HG02943 (cell line): ENCODE measurements at regions not wholly inside any gene's neighbourhood (a gene's known extent, or its start where the extent isn't known, plus 50 kb on each side); places are given as distances from the start of the nearest gene placed in this dataset.
"Not testable (repeated sequence)": the region's sequence is repeated elsewhere in the genome, so short reads cannot be mapped to it uniquely, and the experiment has no call there.

Source experiments
- ATAC-seq: cut with Tn5 transposase; IDR thresholded peaks from one replicate; pipeline ENCODE4 v1.9.1; 2021; ENCODE audit warnings: mild to moderate bottlenecking, low read depth, moderate library complexity; ENCODE audit not compliant: unreplicated experiment

- no peak for ATAC-seq
These were observed 454.6 kb upstream of the TUSC1 start for GRCh38 chr9:26132746-26133312.

DNA sequence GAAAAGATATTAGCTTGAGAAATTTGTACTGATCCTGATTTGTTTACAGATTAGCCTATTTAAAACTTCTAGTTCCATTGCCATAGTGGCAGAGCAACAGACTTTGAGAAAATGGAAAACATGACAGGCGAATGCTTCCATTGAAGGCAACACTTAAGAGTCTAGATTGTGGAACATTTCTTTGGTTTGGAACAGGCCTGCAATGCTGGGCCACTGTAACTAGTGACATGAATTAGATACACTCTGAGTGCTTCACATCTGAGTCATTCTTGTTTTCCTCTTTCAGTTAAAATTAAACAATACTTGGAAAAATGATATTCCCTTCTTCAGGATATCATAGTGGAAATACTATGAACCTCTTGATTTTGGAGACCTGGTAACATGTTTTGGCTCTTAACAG lies 453.6 kb upstream of the TUSC1 start:
- no peak for ATAC-seq

GRCh38 chr9:26129217-26129616 lies 451.0 kb upstream of the TUSC1 start:
- ATAC-seq, result no peak

DNA sequence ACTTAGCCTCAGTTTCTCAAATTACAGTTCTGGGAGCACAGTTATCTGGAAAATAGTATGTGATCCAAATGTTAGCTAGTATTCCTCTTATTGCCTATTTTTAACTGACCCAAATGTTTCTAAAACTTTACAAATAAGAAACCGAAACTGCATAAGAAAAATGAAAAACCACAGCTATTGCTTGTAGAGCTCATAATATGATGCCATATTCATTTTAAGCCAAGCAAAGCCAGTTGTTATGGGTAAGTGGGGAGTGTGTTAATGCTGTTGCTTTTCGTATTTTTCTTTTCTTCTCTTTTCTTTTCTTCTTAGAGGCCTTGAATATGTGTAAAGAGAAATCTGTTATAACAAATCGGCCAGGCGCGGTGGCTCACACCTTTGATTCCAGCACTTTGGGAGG lies 447.4 kb upstream of the TUSC1 start:
- no peak for ATAC-seq

- not testable (repeated sequence) for ATAC-seq
These were observed 437.8 kb upstream of the TUSC1 start for GRCh38 chr9:26116085-26116484.

DNA sequence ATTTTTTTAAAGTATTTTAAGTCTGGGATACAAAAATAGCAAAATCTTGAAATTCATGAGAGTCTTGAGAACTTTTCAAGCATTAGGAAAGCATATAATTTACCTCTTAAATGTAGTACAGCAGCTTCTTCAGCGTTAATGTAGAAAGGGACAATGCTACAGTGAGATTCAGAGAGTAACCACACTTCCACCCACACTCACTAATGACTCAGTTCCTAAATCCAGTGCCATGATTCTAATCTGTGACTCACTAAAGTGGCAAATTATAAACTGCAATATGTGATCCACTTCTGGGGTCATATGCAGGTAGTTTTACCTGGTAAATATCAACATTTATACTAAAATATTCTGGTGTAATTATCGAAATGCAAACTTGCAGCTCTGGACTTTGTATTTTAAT lies 434.5 kb upstream of the TUSC1 start:
- no peak for ATAC-seq

DNA sequence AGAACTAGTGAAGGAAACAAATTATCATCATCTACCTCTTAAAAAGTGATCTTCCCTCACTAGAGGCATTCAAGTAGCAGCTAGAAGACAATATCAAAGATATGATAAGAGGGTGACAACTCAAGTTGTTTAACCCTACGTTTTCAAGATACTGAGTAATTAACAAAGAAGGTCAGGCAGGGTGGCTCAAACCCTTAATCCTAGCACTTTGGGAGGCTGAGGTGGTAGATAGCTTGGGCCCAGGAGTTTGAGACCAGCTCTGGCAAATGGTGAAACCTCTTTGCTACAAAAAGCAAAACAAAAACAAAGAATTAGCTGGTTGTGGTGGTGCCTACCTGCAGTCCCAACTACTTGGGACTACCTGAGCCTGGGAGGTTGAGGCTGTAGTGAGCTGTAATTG lies 408.2 kb upstream of the TUSC1 start:
- no peak for ATAC-seq

DNA sequence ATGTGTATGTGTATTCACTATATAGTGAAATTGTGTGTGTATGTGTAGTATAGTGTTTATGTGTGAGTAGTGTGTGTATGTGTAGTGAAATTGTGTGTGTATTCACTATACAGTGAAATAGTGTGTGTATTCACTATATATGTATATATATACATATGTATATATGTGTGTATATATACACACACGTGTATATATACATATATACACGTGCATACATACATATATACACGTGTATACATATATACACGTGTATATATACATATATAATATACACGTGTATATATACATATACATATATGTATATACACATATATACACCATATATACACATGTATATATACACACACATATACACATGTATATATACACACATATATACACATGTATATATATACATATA lies 403.6 kb upstream of the TUSC1 start:
- ATAC-seq, result no peak

DNA sequence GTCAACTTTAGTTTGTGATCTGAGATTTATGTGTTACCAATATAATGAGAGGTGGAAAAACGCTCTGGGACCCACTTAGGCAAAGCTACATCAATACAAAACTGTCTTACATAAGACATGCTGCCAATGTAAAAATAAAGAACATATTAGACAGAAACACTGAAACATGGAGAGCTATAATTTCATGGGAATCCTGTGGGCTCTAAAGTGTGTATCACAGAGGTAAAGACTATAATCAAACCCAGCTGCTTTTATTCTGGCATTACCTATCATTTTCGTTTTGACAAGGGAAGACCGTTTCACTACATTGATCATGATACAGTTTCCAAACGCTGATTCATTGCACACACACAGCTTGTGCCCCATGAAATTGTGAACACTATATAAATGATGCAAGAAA lies 400.5 kb upstream of the TUSC1 start:
- no peak for ATAC-seq

DNA sequence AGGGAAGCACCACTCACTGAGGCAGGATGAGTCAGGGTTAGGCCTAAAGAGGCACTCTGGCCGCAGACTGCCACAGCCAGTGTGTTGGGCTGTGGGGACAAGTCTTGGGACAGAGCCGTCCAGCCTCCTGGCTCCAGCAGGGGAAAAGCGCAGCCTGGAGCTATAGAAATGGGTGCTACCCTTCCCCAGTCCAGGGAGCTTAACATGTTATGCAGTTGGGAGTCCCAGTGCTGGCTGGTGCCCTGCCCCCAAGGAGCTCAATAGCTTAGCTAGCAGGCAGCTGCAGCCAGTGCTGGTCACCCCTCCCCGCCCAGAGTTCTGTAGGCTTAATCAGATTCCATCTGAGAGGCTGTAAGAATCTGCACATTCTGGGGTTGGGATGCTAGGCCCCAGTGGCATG lies 399.6 kb upstream of the TUSC1 start:
- no peak for ATAC-seq

GRCh38 chr9:26067608-26068007 lies 389.4 kb upstream of the TUSC1 start:
- no peak for ATAC-seq

DNA sequence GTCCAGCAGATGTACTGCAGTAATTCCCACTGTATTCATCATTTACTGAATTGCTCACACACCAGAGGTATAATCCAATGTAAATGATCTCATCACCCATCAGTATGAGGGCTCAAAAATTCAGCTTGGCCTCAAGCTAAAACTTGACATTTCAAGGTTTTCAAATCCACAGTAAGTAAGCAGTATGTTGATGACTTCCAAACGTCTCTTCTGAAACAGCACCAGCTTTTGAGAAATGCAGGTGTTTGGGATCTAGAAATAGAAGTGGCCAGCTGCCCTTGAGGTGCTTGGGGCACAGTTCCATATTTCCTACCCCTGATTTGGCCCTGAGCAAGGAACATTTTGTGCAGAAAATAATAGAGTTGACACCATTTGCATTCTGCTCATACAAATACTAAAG lies 388.0 kb upstream of the TUSC1 start:
- no peak for ATAC-seq

DNA sequence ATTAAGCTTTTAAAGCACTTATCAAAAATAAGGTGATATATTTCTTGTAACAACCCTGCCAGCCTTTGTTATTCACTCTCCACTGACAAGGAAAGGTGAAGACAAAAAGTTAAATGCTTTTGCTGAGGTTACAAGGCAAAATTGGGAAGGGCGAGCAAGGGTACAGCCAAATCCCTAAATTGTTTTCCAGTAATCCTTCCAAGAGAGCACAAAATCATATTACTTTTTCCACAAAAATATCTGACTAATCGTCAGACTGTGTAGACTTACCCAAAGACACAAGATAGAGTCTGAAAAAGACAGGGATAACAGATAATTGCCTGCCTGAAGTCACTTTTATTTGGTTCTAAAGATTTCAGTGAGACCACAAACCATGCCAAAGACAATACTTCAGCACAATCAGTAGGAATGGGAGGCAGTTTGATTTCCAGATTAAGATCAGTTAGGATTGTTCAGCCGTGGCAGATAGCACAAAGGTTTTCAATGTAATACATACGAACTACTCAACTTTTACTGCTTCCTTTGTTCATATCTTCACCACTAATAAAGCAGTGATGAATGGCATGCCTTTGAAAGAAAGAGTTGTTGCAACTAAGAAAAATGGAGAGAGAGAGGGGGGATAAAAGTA lies 383.8 kb upstream of the TUSC1 start:
- no peak for ATAC-seq

GRCh38 chr9:26058111-26058895 lies 380.1 kb upstream of the TUSC1 start:
- ATAC-seq, result no peak

DNA sequence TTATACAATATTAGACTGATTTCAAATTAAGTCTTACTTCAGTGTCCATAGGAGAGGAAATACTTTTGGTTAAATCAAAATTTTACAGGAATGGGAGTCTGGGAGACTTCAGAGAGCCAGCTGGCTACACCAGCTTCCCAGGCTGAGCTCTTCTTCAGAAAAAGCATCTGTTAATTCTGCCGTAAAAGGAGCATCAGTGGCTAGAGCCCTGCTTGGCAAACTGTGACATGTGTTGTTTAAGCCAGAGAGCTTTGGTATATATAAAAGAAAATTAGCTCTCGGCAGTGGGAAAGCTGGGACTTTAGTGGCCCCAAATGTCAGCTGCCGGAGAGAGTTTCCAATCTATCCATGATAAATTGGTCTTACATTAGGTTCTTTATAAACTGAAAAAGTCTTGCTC lies 378.8 kb upstream of the TUSC1 start:
- no peak for ATAC-seq

- ATAC-seq, result no peak
These were observed 376.6 kb upstream of the TUSC1 start for GRCh38 chr9:26054600-26055520.

GRCh38 chr9:26053954-26054353 lies 375.7 kb upstream of the TUSC1 start:
- ATAC-seq, result no peak

DNA sequence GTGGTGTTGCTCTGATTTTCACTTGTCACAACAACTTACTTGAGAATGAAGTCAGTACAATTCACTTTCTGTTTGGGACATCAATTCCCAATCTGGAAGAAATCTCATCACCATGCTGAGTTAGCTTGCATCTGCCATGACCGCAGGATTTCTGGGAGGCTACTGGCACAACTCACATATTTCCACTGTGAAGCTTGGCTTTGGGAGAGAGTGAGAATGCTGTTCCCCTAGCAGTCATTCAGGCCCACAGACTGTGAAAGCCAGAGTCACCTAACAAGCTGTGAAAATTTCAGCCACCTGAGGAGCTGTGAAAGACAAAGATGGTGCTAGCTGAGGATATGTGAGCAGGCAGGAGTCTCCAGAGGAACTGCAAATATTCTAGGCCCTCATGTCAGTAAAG lies 365.2 kb upstream of the TUSC1 start:
- no peak for ATAC-seq

DNA sequence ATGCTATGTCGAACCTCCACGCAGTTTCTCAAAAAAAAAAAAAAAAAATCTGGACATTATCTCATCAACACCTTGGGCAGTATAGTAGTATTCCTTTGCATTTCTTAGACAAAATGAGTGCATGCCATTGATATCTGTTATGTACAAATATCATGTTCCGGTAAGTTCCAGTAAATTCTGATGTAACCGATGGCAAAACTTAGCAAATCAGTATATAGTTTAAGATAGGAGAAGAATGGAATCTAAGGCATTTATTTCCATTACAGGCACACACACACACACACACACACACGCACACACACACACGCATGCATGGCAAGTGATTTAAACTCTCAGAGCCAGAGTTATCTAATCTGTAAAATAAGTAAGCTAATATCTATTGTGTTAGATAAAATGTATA lies 356.5 kb upstream of the TUSC1 start:
- no peak for ATAC-seq

DNA sequence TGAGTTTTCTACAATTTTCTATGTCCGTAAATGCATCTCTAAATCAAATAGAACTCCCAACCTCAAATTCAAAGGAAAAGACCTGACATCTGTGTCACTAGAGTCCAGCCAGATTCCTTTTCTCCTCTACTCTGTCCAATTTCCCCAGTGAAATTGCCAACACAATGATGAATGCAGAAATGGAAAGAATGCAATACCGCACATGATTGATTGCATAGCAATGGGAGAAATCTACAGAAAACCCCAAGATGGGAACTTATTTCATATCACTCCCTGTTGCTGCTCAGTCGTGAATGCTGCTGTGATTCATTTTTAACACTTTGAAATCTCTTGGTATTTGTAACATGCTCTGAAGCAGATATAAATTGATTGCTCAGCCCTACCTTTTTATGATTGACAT lies 355.1 kb upstream of the TUSC1 start:
- no peak for ATAC-seq
